Activated CD4-positive, alpha-beta T cell treated with anti-CD3 and anti-CD28 coated beads, Interleukin-2, amount 10 ng/mL, durations not matched to agents 24 days and 14 days (primary cell): ENCODE measurements at regions not wholly inside any gene's neighbourhood (a gene's known extent, or its start where the extent isn't known, plus 50 kb on each side); places are given as distances from the start of the nearest gene placed in this dataset.
"Not testable (repeated sequence)": the region's sequence is repeated elsewhere in the genome, so short reads cannot be mapped to it uniquely, and the experiment has no call there.

Source experiments
- DNase-seq: peaks from one replicate; pipeline ENCODE4 v3.0.0; 2022
- H3K27ac Mint-ChIP-seq: one replicate; pipeline ENCODE4 v1.8.0; 2022; ENCODE audit warnings: mild to moderate bottlenecking, mixed read lengths
- H3K27me3 Mint-ChIP-seq: one replicate; pipeline ENCODE4 v1.8.0; 2022; ENCODE audit warnings: mixed read lengths
- H3K36me3 Mint-ChIP-seq: one replicate; pipeline ENCODE4 v1.8.0; 2022; ENCODE audit warnings: low read depth, mild to moderate bottlenecking, mixed read lengths
- H3K4me1 Mint-ChIP-seq: one replicate; pipeline ENCODE4 v1.8.0; 2021; ENCODE audit warnings: mixed read lengths
- H3K4me3 Mint-ChIP-seq: one replicate; pipeline ENCODE4 v1.8.0; 2022; ENCODE audit warnings: mild to moderate bottlenecking, moderate library complexity, mixed read lengths
- H3K9me3 Mint-ChIP-seq: one replicate; pipeline ENCODE4 v1.8.0; 2021; ENCODE audit warnings: mixed read lengths
- intact Hi-C: fragments of 100-400 bp; cut with micrococcal nuclease; formaldehyde crosslinking; loops from one replicate; pipeline ENCODE4 v1.15.1; 2023

DNA sequence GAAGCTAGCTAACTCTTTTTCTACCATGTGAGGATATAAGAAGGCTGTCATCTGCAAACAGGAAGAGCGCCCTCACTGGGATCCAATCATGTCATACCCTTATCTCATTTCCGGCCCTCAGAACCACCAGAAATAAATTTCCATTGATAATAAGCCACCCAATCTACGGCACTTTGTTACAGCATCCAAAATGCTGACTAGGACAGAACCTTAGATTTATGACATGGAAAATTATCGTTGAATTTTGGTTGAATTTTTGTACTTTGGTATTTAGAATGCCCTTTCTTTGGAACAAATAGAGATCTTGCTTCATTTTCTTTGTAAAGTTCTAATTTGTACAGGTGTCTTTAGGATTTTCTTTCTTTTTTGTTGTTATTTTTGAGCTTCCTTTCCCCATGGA, 53.3 kb upstream of the CYLC2 start:
- no peak for DNase-seq
- H3K27ac Mint-ChIP-seq: no peak overlapping the region
- no peaks in the 10 kb centered on the region for H3K4me1 Mint-ChIP-seq
- intact Hi-C loops: no loop called here
- H3K27me3 Mint-ChIP-seq: no peaks in the 10 kb centered on the region
- no peaks in the 10 kb centered on the region for H3K36me3 Mint-ChIP-seq
- H3K4me3 Mint-ChIP-seq: no peak overlapping the region
- H3K9me3 Mint-ChIP-seq: no peaks in the 10 kb centered on the region

DNA sequence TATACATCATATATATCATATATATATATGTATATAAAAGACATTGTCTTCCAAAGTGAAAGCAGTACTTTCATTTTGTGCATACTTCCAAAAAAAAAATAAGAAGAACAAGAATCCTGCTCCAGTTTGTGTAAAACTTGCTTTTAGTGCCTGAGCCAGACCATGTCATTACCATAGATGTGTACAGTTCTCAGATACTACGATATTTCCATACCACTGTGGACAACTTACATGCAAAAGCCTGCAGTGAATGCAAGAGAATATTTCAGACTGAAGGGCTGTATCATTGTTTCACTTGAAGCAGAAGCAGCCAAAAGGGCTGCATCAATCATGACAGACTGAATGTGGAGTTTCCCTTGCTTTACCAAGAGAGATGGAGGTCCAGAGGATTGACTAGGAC, 72.6 kb upstream of the CYLC2 start:
- Mint-ChIP-seq H3K27me3 (no peaks in the 10 kb centered on the region), H3K4me3 (no peak overlapping the region), H3K9me3 (no peaks in the 10 kb centered on the region), H3K27ac (no peak overlapping the region), H3K36me3 (no peaks in the 10 kb centered on the region), H3K4me1 (no peaks in the 10 kb centered on the region)
- intact Hi-C loops: no loop called here
- DNase-seq: no peak

DNA sequence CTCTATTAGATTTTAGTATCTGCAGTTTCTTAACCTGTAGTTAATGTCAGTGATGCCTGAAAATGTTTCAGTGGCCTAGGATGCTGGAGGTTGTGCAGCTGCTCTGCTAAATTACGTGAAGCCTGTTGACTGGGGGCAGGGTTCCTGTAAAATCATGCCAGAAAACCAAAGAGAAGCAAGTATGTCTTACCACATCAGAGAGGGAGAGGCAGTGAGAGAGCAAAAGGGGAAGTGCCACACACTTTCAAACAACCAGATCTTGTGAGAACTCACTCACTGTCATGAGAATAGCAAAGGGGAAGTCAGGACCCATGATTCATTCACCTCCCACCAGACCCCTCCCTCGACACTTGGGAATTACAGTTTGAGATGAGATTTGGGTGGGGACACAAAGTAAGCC, 83.9 kb upstream of the CYLC2 start:
- H3K27me3 Mint-ChIP-seq: no peaks in the 10 kb centered on the region
- H3K4me1 Mint-ChIP-seq: no peaks in the 10 kb centered on the region
- no peak for DNase-seq
- intact Hi-C loops: no loop called here
- no peaks in the 10 kb centered on the region for H3K9me3 Mint-ChIP-seq
- no peak overlapping the region for H3K27ac Mint-ChIP-seq
- no peaks in the 10 kb centered on the region for H3K36me3 Mint-ChIP-seq
- H3K4me3 Mint-ChIP-seq: no peak overlapping the region

DNA sequence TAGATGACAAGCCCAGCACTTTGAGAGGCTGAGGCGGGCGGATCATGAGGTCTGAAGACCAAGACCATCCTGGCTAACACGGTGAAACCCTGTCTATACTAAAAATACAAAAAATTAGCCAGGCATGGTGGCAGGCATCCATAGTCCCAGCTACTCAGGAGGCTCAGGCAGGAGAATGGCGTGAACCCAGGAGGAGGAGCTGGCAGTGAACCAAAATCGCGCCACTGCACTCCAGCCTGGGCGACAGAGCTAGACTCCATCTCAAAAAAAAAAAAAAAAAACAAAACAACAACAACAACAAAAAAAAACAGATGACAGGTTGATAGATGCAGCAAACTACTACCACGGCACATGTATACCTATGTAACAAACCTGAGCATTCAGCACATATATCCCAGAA, 89.3 kb upstream of the CYLC2 start:
- peaks cover 12% of the 10 kb centered on the region for H3K9me3 Mint-ChIP-seq
- H3K4me1 Mint-ChIP-seq, intact Hi-C loops, H3K27ac Mint-ChIP-seq, H3K4me3 Mint-ChIP-seq, H3K36me3 Mint-ChIP-seq, DNase-seq, H3K27me3 Mint-ChIP-seq: not testable (repeated sequence)

DNA sequence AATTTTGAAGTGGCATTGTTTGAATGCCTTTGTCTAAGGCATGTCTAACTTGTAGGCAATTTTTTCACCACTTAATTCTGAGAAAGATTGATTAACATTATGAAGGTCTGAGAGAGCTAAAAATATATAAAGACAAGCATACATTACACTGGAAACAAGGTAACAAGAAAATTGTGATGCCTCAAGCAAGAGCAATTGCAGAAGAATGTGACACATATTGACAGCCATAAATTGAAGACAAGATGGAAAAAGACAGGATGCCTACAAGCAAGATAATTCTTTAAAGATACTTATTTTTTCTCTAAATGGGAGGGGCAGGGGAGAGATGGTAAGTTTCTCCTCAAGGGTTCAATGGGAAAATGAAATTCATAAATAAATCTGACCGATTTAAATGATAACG, 103.1 kb upstream of the CYLC2 start:
- Mint-ChIP-seq H3K9me3 (no peaks in the 10 kb centered on the region), H3K4me3 (no peak overlapping the region), H3K27ac (no peak overlapping the region), H3K27me3 (no peaks in the 10 kb centered on the region), H3K4me1 (no peaks in the 10 kb centered on the region), H3K36me3 (no peaks in the 10 kb centered on the region)
- no peak for DNase-seq
- intact Hi-C loops: no loop called here

DNA sequence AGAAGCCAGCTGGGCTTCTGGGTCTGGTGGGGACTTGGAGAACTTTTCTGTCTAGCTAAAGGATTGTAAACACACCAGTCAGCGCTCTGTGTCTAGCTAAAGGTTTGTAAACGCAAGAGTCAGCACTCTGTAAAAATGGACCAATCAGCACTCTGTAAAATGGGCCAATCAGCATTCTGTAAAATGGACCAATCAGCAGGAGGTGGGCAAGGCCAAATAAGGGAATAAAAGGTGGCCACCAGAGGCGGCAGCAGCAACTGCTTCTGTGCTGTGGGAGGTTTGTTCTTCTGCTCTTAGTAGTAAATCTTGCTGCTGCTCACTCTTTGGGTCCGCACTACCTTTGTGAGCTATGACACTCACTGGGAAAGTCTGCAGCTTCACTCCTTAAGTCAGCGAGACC, 106.4 kb upstream of the CYLC2 start:
- not testable (repeated sequence) for DNase-seq

DNA sequence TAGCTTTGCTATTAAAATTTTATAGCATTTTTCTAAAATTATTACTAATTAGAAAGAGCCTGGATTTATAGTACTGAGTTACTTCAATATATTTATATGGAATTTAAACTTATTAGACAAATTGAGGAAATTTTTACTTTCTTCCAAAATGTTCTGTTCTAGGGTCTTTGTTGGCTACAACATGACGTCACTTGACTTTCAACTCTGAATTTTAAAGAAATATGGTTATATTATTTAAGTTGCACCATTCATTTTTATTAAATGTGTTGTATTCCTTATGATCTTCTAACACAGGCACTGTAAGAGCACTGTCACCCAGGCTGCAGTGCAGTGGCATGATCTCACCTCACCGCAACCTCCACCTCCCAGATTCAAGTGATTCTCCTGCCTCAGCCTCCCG, 119.4 kb upstream of the CYLC2 start:
- Mint-ChIP-seq H3K27me3 (no peaks in the 10 kb centered on the region), H3K36me3 (no peaks in the 10 kb centered on the region), H3K4me1 (no peaks in the 10 kb centered on the region), H3K9me3 (no peaks in the 10 kb centered on the region), H3K4me3 (no peak overlapping the region), H3K27ac (no peak overlapping the region)
- intact Hi-C loops: no loop called here
- DNase-seq: no peak

More for the DNA sequence above, 106.4 kb upstream of the CYLC2 start:
- H3K27ac Mint-ChIP-seq, intact Hi-C loops, H3K27me3 Mint-ChIP-seq, H3K9me3 Mint-ChIP-seq, H3K36me3 Mint-ChIP-seq, H3K4me3 Mint-ChIP-seq, H3K4me1 Mint-ChIP-seq: not testable (repeated sequence)

DNA sequence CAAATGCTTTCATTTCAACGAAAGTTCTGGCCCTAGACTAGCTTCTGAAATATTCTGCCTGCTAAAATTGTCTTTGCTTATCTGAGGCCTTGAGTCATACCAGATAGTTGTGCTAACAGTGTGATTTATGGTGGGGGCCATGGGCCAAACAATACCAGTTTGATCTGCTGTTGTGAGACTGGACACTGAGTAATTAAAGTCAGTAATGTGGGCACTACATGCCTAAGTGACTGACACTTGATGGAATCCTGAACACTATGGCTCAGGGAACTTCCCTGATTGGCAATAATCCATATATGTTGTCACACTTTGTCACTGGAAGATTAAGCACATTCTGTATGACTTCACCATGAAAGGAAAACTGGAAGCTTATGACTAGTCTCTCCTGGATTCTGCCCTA, 127.6 kb upstream of the CYLC2 start:
- Mint-ChIP-seq H3K4me3 (no peak overlapping the region), H3K9me3 (no peaks in the 10 kb centered on the region), H3K4me1 (no peaks in the 10 kb centered on the region), H3K36me3 (no peaks in the 10 kb centered on the region), H3K27ac (no peak overlapping the region), H3K27me3 (no peaks in the 10 kb centered on the region)
- DNase-seq: no peak
- intact Hi-C loops: no loop called here

DNA sequence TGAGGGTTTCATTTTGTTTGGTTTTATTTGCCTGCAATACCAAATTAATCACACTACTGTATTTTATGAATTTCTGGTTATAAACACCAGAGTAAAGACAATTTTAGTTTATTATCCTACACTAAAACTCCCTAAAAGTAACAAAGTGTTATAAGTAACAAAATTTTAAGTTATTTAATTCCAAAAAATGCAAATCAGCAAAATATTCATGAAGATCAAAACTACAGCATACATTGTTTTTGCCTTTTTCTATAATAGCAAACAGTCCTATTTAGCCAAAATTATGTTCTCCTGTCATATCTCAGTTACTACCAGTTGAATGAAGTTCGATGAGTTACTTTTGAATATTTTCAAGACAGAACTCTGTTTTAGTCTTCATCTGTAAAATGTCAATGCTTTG, 132.7 kb upstream of the CYLC2 start:
- Mint-ChIP-seq H3K9me3 (no peaks in the 10 kb centered on the region), H3K27me3 (no peaks in the 10 kb centered on the region), H3K4me1 (no peaks in the 10 kb centered on the region), H3K36me3 (no peaks in the 10 kb centered on the region), H3K27ac (no peak overlapping the region), H3K4me3 (no peak overlapping the region)
- DNase-seq: no peak
- intact Hi-C loops: no loop called here

DNA sequence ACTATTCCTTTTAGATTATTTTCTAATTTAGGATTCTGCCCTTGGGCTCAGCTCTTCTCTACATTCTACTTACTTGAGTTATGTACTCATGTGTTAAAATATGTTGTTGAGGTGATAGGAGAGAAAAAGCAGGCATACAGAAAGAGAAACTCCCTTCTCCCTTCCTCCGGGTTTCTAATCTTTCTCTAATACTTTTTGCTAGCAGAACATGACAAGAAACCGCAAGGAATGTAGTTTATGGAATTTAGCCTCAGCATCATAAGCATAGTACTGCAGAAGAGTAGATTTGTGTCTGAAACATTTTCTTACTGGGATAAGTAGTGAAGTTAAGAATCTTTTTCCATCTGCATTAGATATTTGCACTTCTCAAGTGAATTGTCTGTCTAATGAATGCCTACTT, 139.5 kb upstream of the CYLC2 start:
- Mint-ChIP-seq H3K27me3 (no peaks in the 10 kb centered on the region), H3K36me3 (no peaks in the 10 kb centered on the region), H3K4me3 (no peak overlapping the region), H3K4me1 (no peaks in the 10 kb centered on the region), H3K27ac (no peak overlapping the region), H3K9me3 (no peaks in the 10 kb centered on the region)
- intact Hi-C loops: no loop called here
- DNase-seq: no peak

DNA sequence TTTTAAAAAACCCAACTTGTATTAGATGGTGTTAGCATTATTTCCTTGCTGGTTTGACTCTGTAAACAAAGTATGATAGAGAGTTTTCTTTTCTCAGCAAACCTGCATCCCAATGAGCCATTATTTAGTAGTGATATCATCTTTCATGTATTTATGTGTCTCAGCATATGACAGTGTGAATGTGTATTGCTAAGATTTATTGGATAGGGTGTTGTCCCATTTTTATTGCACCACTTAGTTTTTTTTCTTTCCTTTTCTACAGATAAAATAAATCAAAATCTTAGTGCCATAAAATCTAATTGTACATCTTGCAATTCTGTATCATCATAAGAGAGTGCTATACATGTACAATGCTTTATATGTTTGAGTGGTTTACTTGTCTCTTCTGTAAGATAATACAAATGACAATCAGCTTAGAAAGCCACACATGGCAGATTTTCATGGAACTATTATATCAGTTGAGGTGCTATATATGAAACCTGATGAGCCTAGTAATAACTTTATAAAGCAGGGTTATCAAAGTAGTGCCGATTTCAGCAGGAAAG, 149.2 kb upstream of the CYLC2 start:
- no peaks in the 10 kb centered on the region for H3K4me1 Mint-ChIP-seq
- no peak for DNase-seq
- H3K36me3 Mint-ChIP-seq: no peaks in the 10 kb centered on the region
- no peaks in the 10 kb centered on the region for H3K27me3 Mint-ChIP-seq
- no peak overlapping the region for H3K27ac Mint-ChIP-seq
- peaks cover 13% of the 10 kb centered on the region for H3K9me3 Mint-ChIP-seq
- no peak overlapping the region for H3K4me3 Mint-ChIP-seq
- intact Hi-C loops: no loop called here

DNA sequence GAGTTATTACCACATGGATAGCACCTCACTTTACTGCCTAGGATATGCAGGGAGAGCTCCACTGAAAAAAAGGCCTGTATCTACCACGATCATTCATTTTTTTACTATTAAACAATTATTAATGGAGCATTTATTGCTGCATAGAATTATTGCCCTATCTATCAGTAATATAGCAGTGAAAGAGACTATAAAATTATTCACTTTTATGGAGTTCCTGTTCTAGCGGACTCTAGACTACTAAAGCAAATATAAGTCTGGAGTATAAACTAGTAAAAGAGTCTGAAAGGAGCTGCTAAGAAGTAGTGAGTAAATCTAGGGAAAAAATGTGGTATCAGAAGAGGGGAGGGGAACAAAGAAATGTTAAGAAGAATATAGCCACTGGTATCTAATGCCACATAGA, 150.4 kb upstream of the CYLC2 start:
- no peak for DNase-seq
- Mint-ChIP-seq H3K27ac (no peak overlapping the region), H3K9me3 (peaks cover 13% of the 10 kb centered on the region), H3K4me1 (no peaks in the 10 kb centered on the region), H3K36me3 (no peaks in the 10 kb centered on the region), H3K27me3 (no peaks in the 10 kb centered on the region), H3K4me3 (no peak overlapping the region)
- intact Hi-C loops: no loop called here

DNA sequence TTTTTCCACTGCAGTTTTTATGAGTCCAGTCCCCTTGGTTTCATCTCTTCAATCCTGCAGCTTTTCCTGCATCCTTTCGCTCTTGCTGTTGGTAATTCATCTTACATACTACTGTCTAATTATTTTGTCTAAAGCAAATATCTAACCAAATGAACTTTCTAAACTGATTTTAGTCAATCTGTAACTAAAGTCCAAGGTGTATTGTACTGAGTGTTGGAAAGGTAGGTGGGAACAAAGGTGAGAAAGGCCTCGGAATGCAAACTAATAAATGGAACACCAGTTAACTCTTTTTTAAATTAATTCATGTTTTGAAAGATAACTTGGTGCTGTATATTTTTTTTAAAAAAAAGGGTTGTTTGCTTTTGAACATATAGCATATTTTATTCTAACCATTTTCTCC, 152.7 kb upstream of the CYLC2 start:
- no peak overlapping the region for H3K4me3 Mint-ChIP-seq
- peaks cover 7% of the 10 kb centered on the region for H3K9me3 Mint-ChIP-seq
- no peak overlapping the region for H3K27ac Mint-ChIP-seq
- H3K36me3 Mint-ChIP-seq: no peaks in the 10 kb centered on the region
- H3K27me3 Mint-ChIP-seq: no peaks in the 10 kb centered on the region
- no peaks in the 10 kb centered on the region for H3K4me1 Mint-ChIP-seq
- intact Hi-C loops: no loop called here
- DNase-seq: no peak

DNA sequence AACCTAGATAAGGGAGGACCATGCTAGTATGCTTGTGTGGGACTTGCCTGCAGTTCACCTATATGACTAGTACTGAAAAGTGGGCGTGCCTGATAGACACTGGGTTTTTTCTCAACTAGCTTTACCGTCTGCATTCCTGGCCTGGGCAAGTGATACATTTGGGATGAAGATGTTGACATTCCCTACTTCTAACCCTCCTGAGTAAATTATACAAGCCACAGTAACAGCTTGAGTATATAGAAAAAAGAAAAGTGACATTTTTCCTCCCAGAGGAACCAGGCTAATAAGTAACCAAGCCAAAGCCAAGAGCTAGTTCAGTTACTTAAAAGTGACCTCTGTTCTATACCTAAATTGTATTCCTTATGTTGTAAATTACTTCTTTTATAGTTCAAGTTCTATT, 153.8 kb upstream of the CYLC2 start:
- Mint-ChIP-seq H3K27ac (no peak overlapping the region), H3K36me3 (no peaks in the 10 kb centered on the region), H3K27me3 (no peaks in the 10 kb centered on the region), H3K4me3 (no peak overlapping the region), H3K4me1 (no peaks in the 10 kb centered on the region), H3K9me3 (no peaks in the 10 kb centered on the region)
- no peak for DNase-seq
- intact Hi-C loops: no loop called here

DNA sequence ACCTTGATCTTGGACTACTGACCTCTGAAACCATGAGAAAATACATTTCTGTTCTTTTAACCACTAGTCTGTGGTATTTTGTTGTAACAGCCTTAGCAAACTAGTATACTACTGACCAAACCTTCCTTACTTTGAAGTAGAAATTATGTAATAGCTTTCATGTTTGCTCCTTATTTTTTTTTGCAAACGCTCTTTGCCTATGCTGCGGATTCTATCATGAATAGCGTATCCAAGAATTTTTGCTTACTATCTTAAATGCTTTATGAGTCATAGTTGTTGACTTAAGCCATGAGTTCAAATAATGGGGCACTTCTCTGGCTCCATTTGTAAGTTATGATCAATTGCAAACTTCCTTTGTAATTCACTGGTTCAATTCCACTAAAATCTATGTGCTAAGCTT, 154.8 kb upstream of the CYLC2 start:
- intact Hi-C loops: no loop called here
- Mint-ChIP-seq H3K27ac (no peak overlapping the region), H3K36me3 (no peaks in the 10 kb centered on the region), H3K27me3 (no peaks in the 10 kb centered on the region), H3K4me3 (no peak overlapping the region), H3K4me1 (no peaks in the 10 kb centered on the region), H3K9me3 (no peaks in the 10 kb centered on the region)
- no peak for DNase-seq
